HL-60 (cell line): ENCODE measurements at regions not wholly inside any gene's neighbourhood (a gene's known extent, or its start where the extent isn't known, plus 50 kb on each side); places are given as distances from the start of the nearest gene placed in this dataset.

Source experiments
- DNase-seq, 2 experiments: peaks; one replicate each; pipeline ENCODE4 v3.0.0-alpha.2; 2010 to 2020; ENCODE audit warnings: low read depth in 1 of 2, low spot score in 1 of 2
- H3K27ac ChIP-seq: fragments of 250-450 bp; sonication (Bioruptor Pico); replicated peaks from 2 replicates; pipeline ENCODE4 v1.5.1; 2020; ENCODE audit warnings: mild to moderate bottlenecking, moderate library complexity
- H3K27me3 ChIP-seq: fragments of 250-450 bp; sonication (Bioruptor Pico); 2 replicates; pipeline ENCODE4 v1.5.1; 2021; ENCODE audit warnings: mild to moderate bottlenecking, moderate library complexity; ENCODE audit not compliant: insufficient read depth, poor library complexity, severe bottlenecking
- H3K4me3 ChIP-seq: replicated peaks from 2 replicates; pipeline ENCODE4 v1.5.1; 2011; ENCODE audit warnings: mild to moderate bottlenecking, control low read depth, low read length; ENCODE audit not compliant: insufficient read depth
- GABPA ChIP-seq: IDR thresholded peaks from 2 replicates; pipeline ENCODE4 v1.6.1; 2012; ENCODE audit warnings: low read depth
- POLR2AphosphoS5 ChIP-seq: IDR thresholded peaks from 2 replicates; pipeline ENCODE4 v1.6.1; 2012; ENCODE audit warnings: low read depth
- SPI1 ChIP-seq: IDR thresholded peaks from 2 replicates; pipeline ENCODE4 v1.6.1; 2012; ENCODE audit warnings: low read depth, mild to moderate bottlenecking, borderline replicate concordance
- TF ChIP-seq, protein P1 (sequence below): IDR thresholded peaks from one replicate; pipeline ENCODE4 v1.5.1; 2011; ENCODE audit warnings: low read length, control low read depth, inconsistent platforms; ENCODE audit not compliant: insufficient read depth
- TF ChIP-seq, protein P2 (sequence below): IDR thresholded peaks from 2 replicates; pipeline ENCODE4 v1.6.1; 2012; ENCODE audit warnings: low read depth; ENCODE audit not compliant: insufficient replicate concordance

DNA sequence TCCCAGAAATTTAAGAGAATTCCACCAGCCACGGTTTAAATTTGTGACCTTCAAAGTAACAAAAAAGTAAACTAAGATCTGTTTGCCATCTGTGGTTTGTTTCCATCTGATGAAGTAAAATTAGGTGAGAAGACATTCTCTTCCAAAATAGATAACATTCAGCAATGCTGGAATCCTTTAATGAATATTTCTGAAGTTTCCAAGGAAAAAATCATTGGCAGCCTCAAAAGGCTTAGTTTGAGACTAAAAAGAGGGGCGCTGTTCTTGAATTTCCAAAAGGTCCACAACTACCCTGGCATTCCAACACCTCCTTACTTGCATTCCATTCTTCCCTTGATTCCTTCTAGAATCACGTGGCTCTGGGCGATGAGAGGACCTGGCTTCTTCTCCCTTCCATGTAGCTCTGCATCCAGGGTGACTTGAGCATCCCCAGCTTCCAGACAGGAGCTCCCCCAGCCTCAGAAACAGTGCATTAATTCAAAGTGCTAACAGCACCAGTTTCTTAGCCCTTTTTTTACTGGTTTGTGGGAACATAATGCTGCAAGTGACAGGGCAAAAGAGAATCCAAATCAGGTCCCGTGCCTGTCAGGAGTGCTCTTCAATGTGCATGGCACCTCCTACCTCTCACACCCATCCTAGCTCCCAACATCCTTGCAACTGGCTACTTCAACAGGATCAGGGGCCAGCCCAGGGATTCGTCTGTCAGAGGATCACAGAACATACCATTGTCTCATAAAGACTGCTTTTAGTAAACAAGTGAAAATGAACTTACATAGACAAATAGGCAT, 191.5 kb upstream of the S1PR3 start:
- no peak for DNase-seq
- no peaks in the 10 kb centered on the region for H3K27me3 ChIP-seq
- TF ChIP-seq POLR2AphosphoS5: no peak
- TF ChIP-seq GABPA: no peak
- no peak for TF ChIP-seq SPI1
- TF ChIP-seq, protein P1, sequence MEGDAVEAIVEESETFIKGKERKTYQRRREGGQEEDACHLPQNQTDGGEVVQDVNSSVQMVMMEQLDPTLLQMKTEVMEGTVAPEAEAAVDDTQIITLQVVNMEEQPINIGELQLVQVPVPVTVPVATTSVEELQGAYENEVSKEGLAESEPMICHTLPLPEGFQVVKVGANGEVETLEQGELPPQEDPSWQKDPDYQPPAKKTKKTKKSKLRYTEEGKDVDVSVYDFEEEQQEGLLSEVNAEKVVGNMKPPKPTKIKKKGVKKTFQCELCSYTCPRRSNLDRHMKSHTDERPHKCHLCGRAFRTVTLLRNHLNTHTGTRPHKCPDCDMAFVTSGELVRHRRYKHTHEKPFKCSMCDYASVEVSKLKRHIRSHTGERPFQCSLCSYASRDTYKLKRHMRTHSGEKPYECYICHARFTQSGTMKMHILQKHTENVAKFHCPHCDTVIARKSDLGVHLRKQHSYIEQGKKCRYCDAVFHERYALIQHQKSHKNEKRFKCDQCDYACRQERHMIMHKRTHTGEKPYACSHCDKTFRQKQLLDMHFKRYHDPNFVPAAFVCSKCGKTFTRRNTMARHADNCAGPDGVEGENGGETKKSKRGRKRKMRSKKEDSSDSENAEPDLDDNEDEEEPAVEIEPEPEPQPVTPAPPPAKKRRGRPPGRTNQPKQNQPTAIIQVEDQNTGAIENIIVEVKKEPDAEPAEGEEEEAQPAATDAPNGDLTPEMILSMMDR: no peak
- TF ChIP-seq, protein P2, sequence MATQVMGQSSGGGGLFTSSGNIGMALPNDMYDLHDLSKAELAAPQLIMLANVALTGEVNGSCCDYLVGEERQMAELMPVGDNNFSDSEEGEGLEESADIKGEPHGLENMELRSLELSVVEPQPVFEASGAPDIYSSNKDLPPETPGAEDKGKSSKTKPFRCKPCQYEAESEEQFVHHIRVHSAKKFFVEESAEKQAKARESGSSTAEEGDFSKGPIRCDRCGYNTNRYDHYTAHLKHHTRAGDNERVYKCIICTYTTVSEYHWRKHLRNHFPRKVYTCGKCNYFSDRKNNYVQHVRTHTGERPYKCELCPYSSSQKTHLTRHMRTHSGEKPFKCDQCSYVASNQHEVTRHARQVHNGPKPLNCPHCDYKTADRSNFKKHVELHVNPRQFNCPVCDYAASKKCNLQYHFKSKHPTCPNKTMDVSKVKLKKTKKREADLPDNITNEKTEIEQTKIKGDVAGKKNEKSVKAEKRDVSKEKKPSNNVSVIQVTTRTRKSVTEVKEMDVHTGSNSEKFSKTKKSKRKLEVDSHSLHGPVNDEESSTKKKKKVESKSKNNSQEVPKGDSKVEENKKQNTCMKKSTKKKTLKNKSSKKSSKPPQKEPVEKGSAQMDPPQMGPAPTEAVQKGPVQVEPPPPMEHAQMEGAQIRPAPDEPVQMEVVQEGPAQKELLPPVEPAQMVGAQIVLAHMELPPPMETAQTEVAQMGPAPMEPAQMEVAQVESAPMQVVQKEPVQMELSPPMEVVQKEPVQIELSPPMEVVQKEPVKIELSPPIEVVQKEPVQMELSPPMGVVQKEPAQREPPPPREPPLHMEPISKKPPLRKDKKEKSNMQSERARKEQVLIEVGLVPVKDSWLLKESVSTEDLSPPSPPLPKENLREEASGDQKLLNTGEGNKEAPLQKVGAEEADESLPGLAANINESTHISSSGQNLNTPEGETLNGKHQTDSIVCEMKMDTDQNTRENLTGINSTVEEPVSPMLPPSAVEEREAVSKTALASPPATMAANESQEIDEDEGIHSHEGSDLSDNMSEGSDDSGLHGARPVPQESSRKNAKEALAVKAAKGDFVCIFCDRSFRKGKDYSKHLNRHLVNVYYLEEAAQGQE: no peak
- H3K4me3 ChIP-seq: no peak overlapping the region
- no peak overlapping the region for H3K27ac ChIP-seq

DNA sequence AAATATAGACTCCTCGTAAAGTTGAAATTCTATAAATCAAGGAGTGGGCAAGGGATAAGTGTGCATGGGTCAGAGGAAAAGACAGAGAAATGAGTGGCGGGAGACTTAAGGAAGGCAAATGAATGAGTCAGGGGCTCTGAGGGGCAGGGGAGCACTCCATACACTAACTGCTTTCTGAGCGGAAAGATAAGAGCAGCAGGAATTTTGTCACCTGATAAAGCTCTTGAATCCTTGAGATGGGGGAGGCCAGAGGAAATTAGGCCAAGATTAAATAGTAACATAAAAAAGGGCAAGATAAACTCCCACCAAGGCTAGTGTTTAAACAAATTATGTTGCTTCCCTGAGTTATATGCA, 191.0 kb upstream of the S1PR3 start:
- no peak overlapping the region for H3K27ac ChIP-seq
- TF ChIP-seq, protein P1: no peak
- TF ChIP-seq SPI1 (no peak), GABPA (no peak), POLR2AphosphoS5 (no peak)
- TF ChIP-seq, protein P2: no peak
- no peaks in the 10 kb centered on the region for H3K27me3 ChIP-seq
- no peak for DNase-seq
- H3K4me3 ChIP-seq: no peak overlapping the region

DNA sequence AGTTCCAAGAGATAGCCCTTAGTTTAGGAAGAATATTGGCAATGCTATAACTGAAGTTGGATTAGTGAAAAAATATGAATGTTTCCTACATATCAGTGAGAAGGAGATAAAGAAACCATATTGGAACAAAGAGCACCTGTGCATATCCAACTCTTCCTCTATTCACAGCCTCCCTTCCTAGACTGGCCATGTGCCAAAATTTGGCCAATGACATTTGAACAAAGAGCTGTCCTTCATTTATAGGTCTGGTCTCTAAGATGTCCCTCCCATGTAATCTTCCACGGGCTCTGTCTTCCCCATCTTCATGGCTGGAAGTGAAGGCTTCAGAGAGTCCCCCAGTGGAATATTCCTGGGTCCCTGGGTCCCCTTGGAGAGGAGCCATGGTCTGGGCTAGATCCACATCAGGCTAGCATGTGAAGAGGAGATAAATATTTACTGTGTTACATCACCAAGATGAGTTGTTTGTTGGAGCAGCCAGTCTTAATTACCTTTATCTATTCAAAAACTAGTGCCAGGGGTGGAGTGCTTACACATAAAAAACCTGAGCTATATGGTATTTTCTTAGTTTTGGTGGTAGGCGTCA, 190.0 kb upstream of the S1PR3 start:
- Histone ChIP-seq H3K27me3 (no peaks in the 10 kb centered on the region), H3K27ac (no peak overlapping the region), H3K4me3 (no peak overlapping the region)
- TF ChIP-seq, protein P2: no peak
- TF ChIP-seq POLR2AphosphoS5 (no peak), SPI1 (no peak), GABPA (no peak)
- TF ChIP-seq, protein P1: no peak
- DNase-seq: no peak
